ENCODE measurements at regions not wholly inside any gene's neighbourhood (a gene's known extent, or its start where the extent isn't known, plus 50 kb on each side); places are given as distances from the start of the nearest gene placed in this dataset.
"Not testable (repeated sequence)": the region's sequence is repeated elsewhere in the genome, so short reads cannot be mapped to it uniquely, and the experiment has no call there.

- no peak for DNase-seq (ENCODE audit: low read depth in 4 of 4, low spot score in 3 of 4)
These were observed 322.3 kb downstream of the RMST start for GRCh38 chr12:97784904-97785303.

DNA sequence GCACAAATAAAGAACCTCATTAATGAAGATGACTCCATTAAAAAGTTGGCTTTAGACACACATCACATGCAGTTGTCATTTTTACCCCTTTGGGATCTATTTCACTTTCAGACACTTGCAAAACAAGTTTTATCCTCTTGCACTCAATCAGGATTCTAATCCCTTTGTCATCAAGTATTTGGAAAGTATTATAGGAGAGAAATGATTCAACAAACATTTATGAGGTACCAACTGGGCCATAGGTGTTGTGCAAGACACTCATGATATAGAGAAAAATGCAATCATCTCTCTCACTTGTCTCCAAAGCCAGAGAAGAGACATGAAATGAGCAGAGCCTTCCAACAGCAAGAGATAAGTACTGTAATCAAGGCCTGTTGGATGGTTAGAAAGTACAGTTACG is 327.7 kb downstream of the RMST start:
- no peak for DNase-seq (ENCODE audit: low read depth in 4 of 4, low spot score in 3 of 4)

DNA sequence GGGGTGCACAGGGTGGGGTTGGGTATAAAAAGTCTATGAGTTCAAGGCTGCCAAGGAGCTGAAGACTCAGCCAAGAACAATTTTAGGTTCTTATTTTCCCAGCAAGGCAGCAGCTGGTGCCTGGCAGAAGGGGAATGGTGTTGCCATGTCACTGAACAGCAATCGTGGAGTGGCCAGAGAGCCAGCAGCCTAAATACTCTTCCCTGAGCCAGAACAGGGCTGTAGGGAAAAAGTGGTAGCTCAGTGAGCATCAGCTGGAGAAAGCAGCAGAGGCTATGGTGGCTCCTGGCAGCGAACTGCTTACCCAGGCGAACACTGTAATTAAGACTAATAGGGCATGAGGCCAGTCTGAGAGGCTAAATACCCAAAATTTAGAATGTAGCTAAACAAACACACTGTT is 334.9 kb downstream of the RMST start:
- DNase-seq (ENCODE audit: low read depth in 4 of 4, low spot score in 3 of 4), result no peak

DNA sequence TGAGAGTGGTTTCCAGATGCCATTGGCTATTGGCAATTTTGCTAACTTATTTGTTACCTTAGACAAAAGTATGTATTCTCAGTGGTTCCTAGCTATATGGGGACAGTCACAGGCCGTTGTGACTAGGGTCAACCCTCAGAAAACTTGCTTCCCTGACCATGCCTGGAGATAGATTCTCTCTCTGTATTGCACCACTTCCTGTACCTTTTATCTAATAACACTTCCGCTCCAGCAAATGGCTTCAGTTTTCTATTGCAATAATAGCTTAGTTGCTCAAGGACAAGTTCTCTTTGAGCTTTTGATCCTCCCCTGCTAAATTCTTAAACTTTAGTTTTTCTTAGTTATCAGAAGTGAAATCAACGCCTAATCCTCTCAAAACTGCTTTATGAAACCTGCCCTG is 338.0 kb downstream of the RMST start:
- DNase-seq (ENCODE audit: low read depth in 4 of 4, low spot score in 3 of 4), result no peak

GRCh38 chr12:97801471-97802059 is 339.0 kb downstream of the RMST start:
- no peak for DNase-seq (ENCODE audit: low read depth in 4 of 4, low spot score in 3 of 4)

GRCh38 chr12:97805146-97805545 is 342.5 kb downstream of the RMST start:
- no peak for DNase-seq (ENCODE audit: low read depth in 4 of 4, low spot score in 3 of 4)

GRCh38 chr12:97813301-97813700 is 350.7 kb downstream of the RMST start:
- no peak for DNase-seq (ENCODE audit: low read depth in 4 of 4, low spot score in 3 of 4)

GRCh38 chr12:97821806-97822205 is 359.2 kb downstream of the RMST start:
- no peak for DNase-seq (ENCODE audit: low read depth in 4 of 4, low spot score in 3 of 4)

GRCh38 chr12:97835541-97835940 is 372.9 kb downstream of the RMST start:
- DNase-seq (ENCODE audit: low read depth in 4 of 4, low spot score in 3 of 4), result no peak

DNA sequence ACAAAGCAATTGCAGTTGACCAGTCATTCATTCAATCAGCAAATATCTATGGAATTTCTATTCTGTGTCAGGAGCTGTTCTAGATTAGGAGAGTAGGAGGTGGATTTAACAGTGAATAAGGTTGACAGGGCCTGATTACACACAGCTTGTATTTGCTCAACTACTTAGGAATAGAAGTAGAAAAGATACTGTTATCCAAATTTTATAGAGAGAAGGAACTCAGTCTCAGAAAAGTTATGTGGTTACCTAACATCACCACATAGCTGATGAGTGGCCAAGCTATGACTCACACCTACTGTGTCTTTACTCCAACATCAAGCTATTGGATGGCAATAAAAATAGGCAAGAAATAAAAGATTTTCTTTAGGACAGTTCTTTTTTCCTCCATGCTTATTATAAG is 374.8 kb downstream of the RMST start:
- no peak for DNase-seq (ENCODE audit: low read depth in 4 of 4, low spot score in 3 of 4)

DNA sequence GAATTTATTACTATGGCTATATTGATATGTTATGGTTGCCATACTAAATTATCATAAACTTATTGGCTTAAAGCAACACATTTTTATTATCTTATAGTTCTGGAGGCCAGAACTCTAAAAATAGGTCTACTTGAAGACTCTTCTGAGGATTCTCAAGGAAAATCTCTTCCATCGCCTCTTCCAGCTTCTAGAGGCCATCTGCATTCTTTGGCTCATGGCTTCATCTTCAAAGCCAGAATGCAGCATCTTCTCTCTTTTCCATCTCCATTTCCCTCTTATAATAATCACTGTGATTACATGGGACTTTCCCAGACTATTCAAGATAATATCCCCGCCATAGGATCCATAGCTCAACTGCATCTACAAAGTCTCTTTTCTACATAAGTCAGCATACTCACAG is 385.4 kb downstream of the RMST start:
- no peak for DNase-seq (ENCODE audit: low read depth in 4 of 4, low spot score in 3 of 4)

GRCh38 chr12:97854477-97854876 is 391.9 kb downstream of the RMST start:
- DNase-seq (ENCODE audit: low read depth in 4 of 4, low spot score in 3 of 4), result no peak

DNA sequence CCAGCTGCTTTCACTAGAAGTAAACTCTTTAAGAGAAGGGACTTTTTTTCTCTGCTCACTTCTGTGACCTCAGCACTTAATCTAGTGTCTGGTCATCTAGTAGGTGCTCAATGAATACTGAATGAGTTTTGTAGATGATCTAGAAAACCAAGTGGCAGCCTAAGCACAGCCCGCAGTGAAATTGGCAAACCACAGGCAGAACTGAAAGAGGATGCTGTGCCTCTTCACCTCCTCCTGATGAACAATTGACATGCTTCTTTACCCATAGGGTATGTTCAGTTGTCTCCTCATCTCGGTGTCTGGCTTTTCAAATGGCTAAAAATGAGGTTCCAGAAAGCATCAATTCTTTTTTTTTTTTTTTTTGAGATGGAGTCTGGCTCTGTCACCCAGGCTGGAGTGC is 399.5 kb downstream of the RMST start:
- no peak for DNase-seq (ENCODE audit: low read depth in 4 of 4, low spot score in 3 of 4)

GRCh38 chr12:97875064-97875463 is 412.5 kb downstream of the RMST start:
- no peak for DNase-seq (ENCODE audit: low read depth in 4 of 4, low spot score in 3 of 4)

GRCh38 chr12:97876780-97877179 is 414.2 kb downstream of the RMST start:
- DNase-seq (ENCODE audit: low read depth in 4 of 4, low spot score in 3 of 4), result no peak

DNA sequence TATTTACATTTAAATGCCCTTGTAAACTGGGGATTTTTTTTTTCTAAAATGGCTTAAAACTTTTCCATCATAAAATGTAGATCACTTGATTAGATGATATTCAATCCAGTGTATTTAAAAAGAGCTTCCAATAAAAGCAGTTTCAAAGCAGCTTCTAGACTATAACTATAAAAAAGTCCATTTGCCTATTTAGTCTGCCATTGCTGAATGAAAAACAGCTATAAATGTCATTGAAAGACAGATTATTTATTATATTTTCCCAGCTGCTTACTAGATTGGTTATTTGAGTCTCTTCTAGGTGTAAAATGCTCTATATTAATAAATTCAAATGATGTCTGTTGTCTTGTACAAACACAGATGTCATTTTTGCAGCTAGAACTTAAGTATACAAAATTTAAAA is 414.8 kb downstream of the RMST start:
- no peak for DNase-seq (ENCODE audit: low read depth in 4 of 4, low spot score in 3 of 4)

DNA sequence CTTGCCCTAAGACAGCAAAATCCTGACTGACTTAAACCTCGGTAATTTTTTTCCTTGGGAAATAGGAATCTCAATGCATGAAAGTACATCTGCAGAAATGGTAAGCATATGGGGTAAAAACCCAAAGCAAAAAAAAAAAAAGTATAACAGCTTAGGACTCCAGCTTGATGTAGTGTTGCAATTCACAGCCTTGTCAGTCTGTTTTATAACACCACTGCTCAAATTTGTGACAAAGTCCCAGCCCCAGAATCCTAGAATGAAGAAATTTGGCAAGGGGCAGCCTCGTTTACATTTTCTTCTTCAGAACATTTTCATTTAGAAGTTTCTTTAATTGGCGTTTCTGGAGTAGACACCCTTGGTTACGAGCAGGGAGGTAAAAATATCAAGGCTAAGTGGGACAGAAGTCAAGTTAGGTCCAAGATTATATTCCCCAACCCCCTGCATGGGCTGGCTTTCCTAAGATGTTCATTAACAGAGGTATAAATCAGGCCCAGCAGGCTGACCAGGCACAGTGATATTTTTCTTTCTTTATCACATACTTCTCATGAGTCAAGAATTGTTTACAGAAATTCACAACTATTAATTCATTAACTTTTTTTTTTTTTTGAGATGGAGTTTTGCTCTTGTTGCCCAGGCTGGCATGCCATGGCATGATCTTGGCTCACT is 424.0 kb downstream of the RMST start:
- DNase-seq (ENCODE audit: low read depth in 4 of 4, low spot score in 3 of 4), result no peak

- DNase-seq (ENCODE audit: low read depth in 4 of 4, low spot score in 3 of 4), result not testable (repeated sequence)
These were observed 435.3 kb downstream of the RMST start for GRCh38 chr12:97897881-97898280.

- no peak for DNase-seq (ENCODE audit: low read depth in 4 of 4, low spot score in 3 of 4)
These were observed 436.9 kb downstream of the RMST start for GRCh38 chr12:97899529-97899928.

DNA sequence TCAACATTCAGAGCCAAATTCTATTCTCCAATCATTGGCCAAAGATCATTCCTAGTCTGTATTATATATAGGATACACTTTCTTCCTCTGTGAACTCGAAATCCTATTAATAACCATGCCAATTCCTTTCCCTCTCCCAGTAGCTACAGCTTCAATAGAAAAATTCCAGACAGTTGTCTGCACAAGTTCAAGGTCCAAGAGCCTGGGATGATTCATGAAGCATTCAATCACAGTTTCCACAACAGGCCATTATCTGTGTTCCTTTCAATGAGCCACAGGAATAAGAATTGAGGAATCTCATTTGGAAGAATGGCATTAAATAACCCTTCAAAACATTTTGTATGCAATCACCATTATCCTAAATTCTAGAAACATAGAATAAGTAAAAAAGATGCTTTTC is 437.4 kb downstream of the RMST start:
- no peak for DNase-seq (ENCODE audit: low read depth in 4 of 4, low spot score in 3 of 4)

- no peak for DNase-seq (ENCODE audit: low read depth in 4 of 4, low spot score in 3 of 4)
These were observed 440.8 kb downstream of the RMST start for GRCh38 chr12:97903356-97903755.

DNA sequence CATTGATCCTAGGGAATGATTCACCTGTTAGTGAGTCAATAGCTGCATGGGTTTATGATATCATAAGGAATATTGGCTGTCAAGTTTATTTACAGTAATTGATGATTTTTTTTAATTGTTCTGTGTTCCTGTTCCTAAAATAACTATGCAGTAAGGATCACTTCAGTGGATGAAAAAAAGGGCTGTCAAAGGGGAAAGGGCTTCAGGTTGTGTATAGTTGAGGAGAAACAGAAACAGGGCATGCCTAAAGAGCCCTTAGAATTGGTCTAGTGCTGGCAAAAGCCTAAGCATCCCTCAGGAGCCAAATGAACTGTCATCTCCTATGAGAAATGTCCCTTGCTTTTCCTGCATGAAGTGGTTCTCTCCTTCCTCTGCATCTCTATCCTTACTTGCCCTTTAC is 444.9 kb downstream of the RMST start:
- DNase-seq (ENCODE audit: low read depth in 4 of 4, low spot score in 3 of 4), result no peak

- no peak for DNase-seq (ENCODE audit: low read depth in 4 of 4, low spot score in 3 of 4)
These were observed 448.0 kb downstream of the RMST start for GRCh38 chr12:97910559-97910958.
